Smooth muscle cell (in vitro differentiated cells): ENCODE measurements at regions not wholly inside any gene's neighbourhood (a gene's known extent, or its start where the extent isn't known, plus 50 kb on each side); places are given as distances from the start of the nearest gene placed in this dataset.

Experiments used
- DNase-seq: peaks from one replicate; lab custom pipeline; 2025; ENCODE audit not compliant: unreplicated experiment; lab: John Stamatoyannopoulos, UW
- H2AFZ ChIP-seq: fragments of 200-600 bp; sonication (generic); 2 replicates; pipeline ENCODE4 v1.6.0; 2016; ENCODE audit warnings: antibody characterized with exemption, low read depth, mild to moderate bottlenecking
- H3F3A ChIP-seq: fragments of 200-600 bp; sonication (generic); 2 replicates; pipeline ENCODE4 v1.6.0; 2017; ENCODE audit warnings: antibody characterized with exemption, low read depth
- H3K27ac ChIP-seq: fragments of 200-600 bp; sonication (generic); 2 replicates; pipeline ENCODE4 v1.5.1; 2016; ENCODE audit warnings: low read depth, mild to moderate bottlenecking
- H3K27me3 ChIP-seq: fragments of 200-600 bp; sonication (generic); 2 replicates; pipeline ENCODE4 v1.6.1; 2016; ENCODE audit warnings: low read depth, mild to moderate bottlenecking
- H3K36me3 ChIP-seq: fragments of 200-600 bp; sonication (generic); 2 replicates; pipeline ENCODE4 v1.5.1; 2016; ENCODE audit warnings: low read depth
- H3K4me1 ChIP-seq: fragments of 200-600 bp; sonication (generic); 2 replicates; pipeline ENCODE4 v1.5.1; 2016; ENCODE audit warnings: low read depth
- H3K4me2 ChIP-seq: fragments of 200-600 bp; sonication (generic); 2 replicates; pipeline ENCODE4 v1.6.0; 2016; ENCODE audit warnings: mild to moderate bottlenecking
- H3K4me3 ChIP-seq: fragments of 200-600 bp; sonication (generic); 2 replicates; pipeline ENCODE4 v1.5.1; 2016; ENCODE audit warnings: mild to moderate bottlenecking
- H3K79me2 ChIP-seq: fragments of 200-600 bp; sonication (generic); 2 replicates; pipeline ENCODE4 v1.6.0; 2016; ENCODE audit warnings: low read depth, mild to moderate bottlenecking
- H3K9ac ChIP-seq: fragments of 200-600 bp; sonication (generic); 2 replicates; pipeline ENCODE4 v1.6.0; 2016; ENCODE audit warnings: low read depth
- H3K9me3 ChIP-seq: fragments of 200-600 bp; sonication (generic); replicated peaks from 2 replicates; pipeline ENCODE4 v1.5.1; 2016; ENCODE audit warnings: low read depth
- H4K20me1 ChIP-seq: fragments of 200-600 bp; sonication (generic); 2 replicates; pipeline ENCODE4 v1.6.0; 2016; ENCODE audit warnings: low read depth
- CTCF ChIP-seq: fragments of 200-600 bp; sonication (generic); IDR thresholded peaks from 2 replicates; pipeline ENCODE4 v1.5.1; 2017; ENCODE audit warnings: borderline replicate concordance, mild to moderate bottlenecking, antibody characterized with exemption; ENCODE audit not compliant: insufficient read depth, poor library complexity, severe bottlenecking
- WGBS: methylation state at CpG from one replicate; pipeline ENCODE4 v1.1.7; 2016; ENCODE audit warnings: low lambda C conversion rate; 5-methylcytosine and 5-hydroxymethylcytosine counted together

- Histone ChIP-seq H3K27ac (no peak overlapping the region), H3K79me2 (no peaks in the 10 kb centered on the region), H4K20me1 (no peaks in the 10 kb centered on the region), H3K27me3 (no peaks in the 10 kb centered on the region), H3K9ac (no peak overlapping the region), H3K4me2 (no peak overlapping the region), H3K4me1 (no peaks in the 10 kb centered on the region), H3K36me3 (no peaks in the 10 kb centered on the region), H3F3A (no peaks in the 10 kb centered on the region), H3K4me3 (no peak overlapping the region), H3K9me3 (peaks cover 14% of the 10 kb centered on the region), H2AFZ (no peak overlapping the region)
- DNase-seq = no peak
- WGBS = 86% methylated on average over 3 of the region's 3 CpGs
- no peak for TF ChIP-seq CTCF
These were observed 323.2 kb upstream of the INTU start for GRCh38 chr4:127309369-127310102.

GRCh38 chr4:127311371-127311770 lies 321.4 kb upstream of the INTU start:
- H3K9me3 ChIP-seq = peaks cover 18% of the 10 kb centered on the region
- 92% methylated on average over 1 of the region's 1 CpG for WGBS
- H3K27me3 ChIP-seq = no peaks in the 10 kb centered on the region
- H3K9ac ChIP-seq = no peak overlapping the region
- no peaks in the 10 kb centered on the region for H4K20me1 ChIP-seq
- H3F3A ChIP-seq = no peaks in the 10 kb centered on the region
- no peak for DNase-seq
- no peak overlapping the region for H3K4me2 ChIP-seq
- H3K79me2 ChIP-seq = no peaks in the 10 kb centered on the region
- TF ChIP-seq CTCF = no peak
- H3K4me1 ChIP-seq = no peaks in the 10 kb centered on the region
- H2AFZ ChIP-seq = no peak overlapping the region
- no peaks in the 10 kb centered on the region for H3K36me3 ChIP-seq
- H3K4me3 ChIP-seq = no peak overlapping the region
- no peak overlapping the region for H3K27ac ChIP-seq

- no peak overlapping the region for H2AFZ ChIP-seq
- no peaks in the 10 kb centered on the region for H3K79me2 ChIP-seq
- H3K9me3 ChIP-seq = peaks cover 18% of the 10 kb centered on the region
- no peaks in the 10 kb centered on the region for H3F3A ChIP-seq
- H4K20me1 ChIP-seq = no peaks in the 10 kb centered on the region
- H3K9ac ChIP-seq = no peak overlapping the region
- no peak for DNase-seq
- TF ChIP-seq CTCF = no peak
- no peaks in the 10 kb centered on the region for H3K36me3 ChIP-seq
- no peak overlapping the region for H3K4me2 ChIP-seq
- no peaks in the 10 kb centered on the region for H3K27me3 ChIP-seq
- no peaks in the 10 kb centered on the region for H3K4me1 ChIP-seq
- WGBS = 84% methylated on average over 8 of the region's 8 CpGs
- H3K4me3 ChIP-seq = no peak overlapping the region
- no peak overlapping the region for H3K27ac ChIP-seq
These were observed 320.8 kb upstream of the INTU start for GRCh38 chr4:127311924-127312323.

GRCh38 chr4:127313767-127314166 lies 319.0 kb upstream of the INTU start:
- Histone ChIP-seq H3K27ac (no peak overlapping the region), H2AFZ (no peak overlapping the region), H3K4me3 (no peak overlapping the region), H3F3A (no peaks in the 10 kb centered on the region), H3K4me1 (no peaks in the 10 kb centered on the region), H3K9me3 (peaks cover 18% of the 10 kb centered on the region), H3K4me2 (no peak overlapping the region), H3K9ac (no peak overlapping the region), H4K20me1 (no peaks in the 10 kb centered on the region), H3K36me3 (no peaks in the 10 kb centered on the region), H3K79me2 (no peaks in the 10 kb centered on the region), H3K27me3 (no peaks in the 10 kb centered on the region)
- DNase-seq = no peak
- WGBS = 91% methylated on average over 1 of the region's 1 CpG
- TF ChIP-seq CTCF = no peak
